ENCODE measurements at regions not wholly inside any gene's neighbourhood (a gene's known extent, or its start where the extent isn't known, plus 50 kb on each side); places are given as distances from the start of the nearest gene placed in this dataset.
"Not testable (repeated sequence)": the region's sequence is repeated elsewhere in the genome, so short reads cannot be mapped to it uniquely, and the experiment has no call there.

GRCh38 chr17:21505819-21506815 lies 130.0 kb downstream of the KCNJ12 start:
- no peak overlapping the region for H3K4me3 ChIP-seq (ENCODE audit: low read length)
- H3K36me3 ChIP-seq (ENCODE audit: control insufficient read depth, low read depth, low read length) = no peaks in the 10 kb centered on the region
- H3K9ac ChIP-seq (ENCODE audit: low read length) = no peak overlapping the region
- H3K27me3 ChIP-seq (ENCODE audit: control insufficient read depth, insufficient read depth, low read length) = peaks cover 18% of the 10 kb centered on the region
- H3K9me3 ChIP-seq (ENCODE audit: control insufficient read depth, low read depth, low read length) = no peaks in the 10 kb centered on the region
- peaks cover 3% of the 10 kb centered on the region for H3K4me1 ChIP-seq (ENCODE audit: control insufficient read depth, low read depth, low read length)
- no peak overlapping the region for H3K27ac ChIP-seq (ENCODE audit: low read length)

GRCh38 chr17:21507806-21508205 lies 131.6 kb downstream of the KCNJ12 start:
- H3K36me3 ChIP-seq (ENCODE audit: control insufficient read depth, low read depth, low read length); H3K4me3 ChIP-seq (ENCODE audit: low read length); H3K4me1 ChIP-seq (ENCODE audit: control insufficient read depth, low read depth, low read length); H3K27ac ChIP-seq (ENCODE audit: low read length); H3K9me3 ChIP-seq (ENCODE audit: control insufficient read depth, low read depth, low read length); H3K9ac ChIP-seq (ENCODE audit: low read length): not testable (repeated sequence)
- peaks cover 33% of the 10 kb centered on the region for H3K27me3 ChIP-seq (ENCODE audit: control insufficient read depth, insufficient read depth, low read length)

GRCh38 chr17:21508211-21508610 lies 132.1 kb downstream of the KCNJ12 start:
- H3K27me3 ChIP-seq (ENCODE audit: control insufficient read depth, insufficient read depth, low read length) = peaks cover 34% of the 10 kb centered on the region
- no peak overlapping the region for H3K4me3 ChIP-seq (ENCODE audit: low read length)
- no peaks in the 10 kb centered on the region for H3K9me3 ChIP-seq (ENCODE audit: control insufficient read depth, low read depth, low read length)
- H3K9ac ChIP-seq (ENCODE audit: low read length) = no peak overlapping the region
- H3K4me1 ChIP-seq (ENCODE audit: control insufficient read depth, low read depth, low read length) = peaks cover 3% of the 10 kb centered on the region
- no peaks in the 10 kb centered on the region for H3K36me3 ChIP-seq (ENCODE audit: control insufficient read depth, low read depth, low read length)
- H3K27ac ChIP-seq (ENCODE audit: low read length) = no peak overlapping the region

- H3K27me3 ChIP-seq (ENCODE audit: control insufficient read depth, insufficient read depth, low read length) = peaks cover 34% of the 10 kb centered on the region
- H3K9ac ChIP-seq (ENCODE audit: low read length); H3K4me3 ChIP-seq (ENCODE audit: low read length): not testable (repeated sequence)
Observed at GRCh38 chr17:21509356-21509755, 133.2 kb downstream of the KCNJ12 start.

GRCh38 chr17:21510686-21511362 lies 134.7 kb downstream of the KCNJ12 start:
- Histone ChIP-seq H3K27me3 (ENCODE audit: control insufficient read depth, insufficient read depth, low read length) (peaks cover 34% of the 10 kb centered on the region), H3K36me3 (ENCODE audit: control insufficient read depth, low read depth, low read length) (no peaks in the 10 kb centered on the region), H3K9ac (ENCODE audit: low read length) (peak overlapping the region; percentile 56), H3K9me3 (ENCODE audit: control insufficient read depth, low read depth, low read length) (no peaks in the 10 kb centered on the region), H3K4me1 (ENCODE audit: control insufficient read depth, low read depth, low read length) (peaks cover 3% of the 10 kb centered on the region), H3K27ac (ENCODE audit: low read length) (no peak overlapping the region), H3K4me3 (ENCODE audit: low read length) (peak overlapping the region; percentile 65)

More at GRCh38 chr17:21509356-21509755, 133.2 kb downstream of the KCNJ12 start:
- not testable (repeated sequence) for H3K36me3 ChIP-seq (ENCODE audit: control insufficient read depth, low read depth, low read length); H3K4me1 ChIP-seq (ENCODE audit: control insufficient read depth, low read depth, low read length); H3K27ac ChIP-seq (ENCODE audit: low read length); H3K9me3 ChIP-seq (ENCODE audit: control insufficient read depth, low read depth, low read length)

- Histone ChIP-seq H3K9me3 (ENCODE audit: control insufficient read depth, low read depth, low read length) (no peaks in the 10 kb centered on the region), H3K27me3 (ENCODE audit: control insufficient read depth, insufficient read depth, low read length) (peaks cover 34% of the 10 kb centered on the region), H3K27ac (ENCODE audit: low read length) (no peak overlapping the region), H3K9ac (ENCODE audit: low read length) (peak overlapping the region; percentile 56), H3K36me3 (ENCODE audit: control insufficient read depth, low read depth, low read length) (no peaks in the 10 kb centered on the region), H3K4me3 (ENCODE audit: low read length) (peak overlapping the region; percentile 65), H3K4me1 (ENCODE audit: control insufficient read depth, low read depth, low read length) (peaks cover 3% of the 10 kb centered on the region)
Observed at GRCh38 chr17:21511363-21512195, 135.4 kb downstream of the KCNJ12 start.

- no peak overlapping the region for H3K9ac ChIP-seq (ENCODE audit: low read length)
- no peak overlapping the region for H3K27ac ChIP-seq (ENCODE audit: low read length)
- H3K36me3 ChIP-seq (ENCODE audit: control insufficient read depth, low read depth, low read length) = no peaks in the 10 kb centered on the region
- H3K4me3 ChIP-seq (ENCODE audit: low read length) = no peak overlapping the region
- H3K27me3 ChIP-seq (ENCODE audit: control insufficient read depth, insufficient read depth, low read length) = peaks cover 34% of the 10 kb centered on the region
- no peaks in the 10 kb centered on the region for H3K9me3 ChIP-seq (ENCODE audit: control insufficient read depth, low read depth, low read length)
- peaks cover 3% of the 10 kb centered on the region for H3K4me1 ChIP-seq (ENCODE audit: control insufficient read depth, low read depth, low read length)
Observed at GRCh38 chr17:21512307-21513011, 136.3 kb downstream of the KCNJ12 start.

- H3K27ac ChIP-seq (ENCODE audit: low read length) = no peak overlapping the region
- no peaks in the 10 kb centered on the region for H3K9me3 ChIP-seq (ENCODE audit: control insufficient read depth, low read depth, low read length)
- H3K36me3 ChIP-seq (ENCODE audit: control insufficient read depth, low read depth, low read length) = no peaks in the 10 kb centered on the region
- H3K4me3 ChIP-seq (ENCODE audit: low read length) = no peak overlapping the region
- peaks cover 3% of the 10 kb centered on the region for H3K4me1 ChIP-seq (ENCODE audit: control insufficient read depth, low read depth, low read length)
- H3K9ac ChIP-seq (ENCODE audit: low read length) = no peak overlapping the region
- peaks cover 34% of the 10 kb centered on the region for H3K27me3 ChIP-seq (ENCODE audit: control insufficient read depth, insufficient read depth, low read length)
Observed at GRCh38 chr17:21513012-21513570, 136.9 kb downstream of the KCNJ12 start.

GRCh38 chr17:21514567-21514966 lies 138.4 kb downstream of the KCNJ12 start:
- not testable (repeated sequence) for H3K4me3 ChIP-seq (ENCODE audit: low read length); H3K36me3 ChIP-seq (ENCODE audit: control insufficient read depth, low read depth, low read length); H3K27ac ChIP-seq (ENCODE audit: low read length); H3K9ac ChIP-seq (ENCODE audit: low read length); H3K9me3 ChIP-seq (ENCODE audit: control insufficient read depth, low read depth, low read length); H3K4me1 ChIP-seq (ENCODE audit: control insufficient read depth, low read depth, low read length)
- peaks cover 32% of the 10 kb centered on the region for H3K27me3 ChIP-seq (ENCODE audit: control insufficient read depth, insufficient read depth, low read length)

- Histone ChIP-seq H3K4me3 (ENCODE audit: low read length) (no peak overlapping the region), H3K27me3 (ENCODE audit: control insufficient read depth, insufficient read depth, low read length) (peaks cover 2% of the 10 kb centered on the region), H3K36me3 (ENCODE audit: control insufficient read depth, low read depth, low read length) (no peaks in the 10 kb centered on the region), H3K27ac (ENCODE audit: low read length) (no peak overlapping the region), H3K9me3 (ENCODE audit: control insufficient read depth, low read depth, low read length) (no peaks in the 10 kb centered on the region), H3K9ac (ENCODE audit: low read length) (no peak overlapping the region), H3K4me1 (ENCODE audit: control insufficient read depth, low read depth, low read length) (no peaks in the 10 kb centered on the region)
Observed at GRCh38 chr17:21517538-21518293, 141.6 kb downstream of the KCNJ12 start.

Data from iPS-18a (cell line).